Cardiac fibroblast (primary cell): ENCODE measurements at regions not wholly inside any gene's neighbourhood (a gene's known extent, or its start where the extent isn't known, plus 50 kb on each side); places are given as distances from the start of the nearest gene placed in this dataset.

ENCODE experiments used
- DNase-seq, 2 donors: peaks; one replicate each; pipeline versions ENCODE4 v3.0.0 to v3.0.0-alpha.2; 2010; ENCODE audit warnings: low read depth in 2 of 2
- H3K4me3 ChIP-seq, 2 donors: replicated peaks in 1 of 2; 1 replicate in 1 of 2; 2 replicates in 1 of 2; pipeline ENCODE4 v1.5.1; 2011; ENCODE audit warnings: low read depth in 2 of 2, low read length in 2 of 2, mild to moderate bottlenecking in 2 of 2, moderate library complexity in 1 of 2
- TF ChIP-seq, protein P1 (sequence below): IDR thresholded peaks from one replicate; pipeline ENCODE4 v1.5.1; 2011; ENCODE audit warnings: low read depth, mild to moderate bottlenecking, low read length, inconsistent platforms

DNA sequence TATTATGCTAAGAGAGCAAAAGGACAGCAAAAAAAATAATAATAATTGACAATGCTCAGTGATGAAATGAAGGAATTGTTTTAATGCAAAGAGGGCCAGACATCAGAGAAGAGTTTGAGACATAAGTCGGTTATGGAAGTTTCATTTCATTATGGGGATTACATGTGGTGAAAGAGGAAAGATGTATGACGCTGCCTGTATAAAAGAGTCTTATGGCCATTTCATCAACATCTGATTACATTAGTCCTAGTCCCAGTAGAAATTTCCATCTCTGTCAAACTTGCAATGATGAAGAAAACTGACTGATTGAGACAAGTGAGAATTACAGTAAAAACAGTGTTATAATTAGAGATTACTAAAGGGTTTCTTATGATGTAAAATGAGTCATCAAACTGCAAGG lies 900.6 kb upstream of the CDH9 start:
- no peak overlapping the region for H3K4me3 ChIP-seq
- no peak for DNase-seq
- TF ChIP-seq, protein P1, sequence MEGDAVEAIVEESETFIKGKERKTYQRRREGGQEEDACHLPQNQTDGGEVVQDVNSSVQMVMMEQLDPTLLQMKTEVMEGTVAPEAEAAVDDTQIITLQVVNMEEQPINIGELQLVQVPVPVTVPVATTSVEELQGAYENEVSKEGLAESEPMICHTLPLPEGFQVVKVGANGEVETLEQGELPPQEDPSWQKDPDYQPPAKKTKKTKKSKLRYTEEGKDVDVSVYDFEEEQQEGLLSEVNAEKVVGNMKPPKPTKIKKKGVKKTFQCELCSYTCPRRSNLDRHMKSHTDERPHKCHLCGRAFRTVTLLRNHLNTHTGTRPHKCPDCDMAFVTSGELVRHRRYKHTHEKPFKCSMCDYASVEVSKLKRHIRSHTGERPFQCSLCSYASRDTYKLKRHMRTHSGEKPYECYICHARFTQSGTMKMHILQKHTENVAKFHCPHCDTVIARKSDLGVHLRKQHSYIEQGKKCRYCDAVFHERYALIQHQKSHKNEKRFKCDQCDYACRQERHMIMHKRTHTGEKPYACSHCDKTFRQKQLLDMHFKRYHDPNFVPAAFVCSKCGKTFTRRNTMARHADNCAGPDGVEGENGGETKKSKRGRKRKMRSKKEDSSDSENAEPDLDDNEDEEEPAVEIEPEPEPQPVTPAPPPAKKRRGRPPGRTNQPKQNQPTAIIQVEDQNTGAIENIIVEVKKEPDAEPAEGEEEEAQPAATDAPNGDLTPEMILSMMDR = no peak

DNA sequence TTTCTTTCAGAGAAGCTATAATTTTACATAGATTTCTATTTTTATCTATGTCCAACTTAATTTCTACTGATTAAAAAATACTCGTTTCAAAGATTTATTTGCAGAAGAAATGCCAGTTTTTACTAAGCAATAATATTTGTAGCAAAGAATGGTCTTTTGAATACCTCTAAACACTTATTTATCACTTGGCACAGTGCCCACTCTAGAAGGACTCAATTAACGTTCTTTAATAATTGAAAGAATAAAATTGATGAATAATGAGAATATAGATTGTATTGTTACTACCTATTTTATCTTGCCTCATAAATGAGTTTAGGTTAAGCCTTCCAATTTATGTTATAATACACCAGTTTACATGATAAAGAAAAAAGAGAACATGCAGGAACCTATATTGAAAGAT lies 889.7 kb upstream of the CDH9 start:
- no peak overlapping the region for H3K4me3 ChIP-seq
- TF ChIP-seq, protein P1 = no peak
- no peak for DNase-seq

DNA sequence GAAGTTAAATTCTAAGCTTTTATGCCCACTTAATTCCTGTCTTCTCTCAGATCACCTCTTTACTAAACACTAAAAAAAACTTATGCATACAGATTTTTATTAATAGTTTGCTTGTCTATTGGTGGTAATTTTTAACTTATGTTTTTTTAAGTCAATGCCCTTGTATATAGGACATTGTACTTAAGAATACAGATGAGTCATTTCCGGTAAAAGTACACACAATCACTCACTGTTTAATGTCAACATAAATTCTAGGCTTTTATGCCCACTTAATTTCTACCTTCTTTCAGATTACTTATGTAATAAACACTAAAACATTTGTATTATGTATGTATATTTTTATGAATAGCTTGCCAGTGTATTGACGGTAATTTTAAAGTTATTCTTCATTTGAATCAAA lies 872.8 kb upstream of the CDH9 start:
- H3K4me3 ChIP-seq = no peak overlapping the region
- TF ChIP-seq, protein P1 = no peak
- peak in 1 of 2 donors; percentile 4 for DNase-seq

DNA sequence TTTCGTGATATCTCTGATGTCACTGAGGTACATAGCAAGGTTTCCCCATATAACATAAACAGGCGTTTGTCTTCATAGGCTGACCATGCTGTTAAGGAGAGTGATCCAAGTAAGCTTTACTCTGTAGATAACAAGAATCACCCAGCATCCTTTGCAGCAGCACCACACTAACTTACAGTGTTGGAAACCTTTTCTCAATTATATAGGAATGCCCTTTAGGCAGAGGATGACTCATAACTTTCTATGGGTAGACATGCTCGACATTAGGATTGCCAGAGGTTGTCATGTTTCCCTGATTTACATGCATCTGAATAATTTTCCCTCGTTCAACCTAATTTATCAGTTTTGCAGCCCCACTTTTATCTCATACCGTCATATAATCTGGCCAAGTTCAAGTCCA lies 870.0 kb upstream of the CDH9 start:
- no peak overlapping the region for H3K4me3 ChIP-seq
- TF ChIP-seq, protein P1 = no peak
- no peak for DNase-seq

DNA sequence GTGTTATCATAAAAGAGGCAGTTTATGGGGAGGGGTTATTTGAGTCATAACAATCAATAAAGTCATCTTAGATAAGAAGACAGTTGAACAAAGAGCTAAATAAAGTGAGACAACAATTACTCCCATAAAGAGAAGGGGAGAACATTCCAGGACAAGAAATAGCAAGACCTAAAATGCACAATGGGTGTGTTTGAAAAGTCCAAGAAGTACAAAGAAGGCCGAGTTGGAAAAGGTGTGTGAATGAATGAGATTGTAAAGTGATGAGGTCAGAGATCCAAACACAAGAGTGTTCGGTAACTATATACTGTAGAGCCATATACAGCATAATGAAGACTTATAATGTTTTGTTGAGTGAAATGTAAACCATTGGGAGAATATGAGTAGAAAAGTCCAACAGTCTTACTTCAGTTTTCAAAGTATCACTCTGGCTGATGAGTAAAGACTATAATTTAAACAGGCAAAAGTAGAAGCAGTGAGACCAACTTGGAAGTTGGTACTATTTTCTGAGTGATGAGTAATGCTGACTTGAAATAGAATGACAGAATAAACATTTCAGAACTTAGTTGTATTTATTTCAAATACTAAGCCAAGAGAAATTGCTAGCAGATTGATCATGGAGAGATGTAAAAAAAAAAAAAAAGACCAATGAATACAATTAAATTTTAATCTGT lies 868.7 kb upstream of the CDH9 start:
- TF ChIP-seq, protein P1 = no peak
- H3K4me3 ChIP-seq = no peak overlapping the region
- no peak for DNase-seq

DNA sequence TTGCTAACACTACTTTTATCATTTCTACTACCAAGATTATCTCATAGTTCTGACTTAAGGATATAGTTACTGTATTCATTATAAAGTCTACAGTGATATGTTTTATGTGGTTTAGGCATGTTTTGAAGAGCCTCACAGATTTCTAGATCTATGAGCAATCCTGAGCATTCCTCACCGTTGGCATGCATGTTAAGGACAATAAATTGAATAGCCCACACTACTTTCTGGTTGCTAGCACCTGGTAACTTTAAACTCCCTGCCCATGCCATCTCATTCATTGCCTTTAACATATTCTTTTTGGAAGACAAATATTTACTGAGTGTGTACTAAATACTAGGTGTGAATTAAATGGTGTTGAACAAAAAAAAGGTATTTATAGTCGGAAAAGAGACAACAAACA lies 868.1 kb upstream of the CDH9 start:
- no peak for DNase-seq
- TF ChIP-seq, protein P1 = no peak
- no peak overlapping the region for H3K4me3 ChIP-seq

DNA sequence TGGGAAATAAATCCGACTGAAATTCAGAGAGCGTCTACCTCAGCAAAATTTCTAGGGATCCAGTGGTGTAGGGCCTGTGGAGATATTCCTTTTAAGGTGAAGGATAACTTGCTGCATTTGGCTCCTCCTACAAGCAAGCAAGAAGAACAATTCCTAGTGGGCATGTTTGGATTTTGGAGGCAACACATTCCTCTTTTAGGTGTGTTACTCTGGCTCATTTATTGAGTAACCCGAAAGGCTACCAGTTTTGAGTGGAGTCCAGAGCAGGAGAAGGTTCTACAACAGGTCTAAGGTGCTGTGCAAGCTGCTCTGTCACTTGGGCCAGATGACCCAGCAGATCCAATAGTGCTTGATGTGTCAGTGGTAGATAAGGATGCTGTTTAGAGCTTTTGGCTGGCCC lies 862.4 kb upstream of the CDH9 start:
- no peak overlapping the region for H3K4me3 ChIP-seq
- no peak for DNase-seq
- TF ChIP-seq, protein P1 = no peak
